ENCODE measurements at regions not wholly inside any gene's neighbourhood (a gene's known extent, or its start where the extent isn't known, plus 50 kb on each side); places are given as distances from the start of the nearest gene placed in this dataset.
"Not testable (repeated sequence)": the region's sequence is repeated elsewhere in the genome, so short reads cannot be mapped to it uniquely, and the experiment has no call there.

- WGBS: 90% methylated on average over 3 of the region's 3 CpGs
- no peaks in the 10 kb centered on the region for H3K4me1 ChIP-seq (ENCODE audit: insufficient read depth)
- DNase-seq (ENCODE audit: extremely low spot score): no peak
- no peak overlapping the region for H3K27ac ChIP-seq (ENCODE audit: low read depth)
- H3K36me3 ChIP-seq (ENCODE audit: insufficient read depth): no peaks in the 10 kb centered on the region
- H3K4me3 ChIP-seq (ENCODE audit: low read depth, low read length): no peak overlapping the region
Measured at GRCh38 chr4:116724249-116724648, 361.1 kb downstream of the TRAM1L1 start.

- 98% methylated on average over 32 of the region's 32 CpGs for WGBS
- Histone ChIP-seq H3K36me3 (ENCODE audit: insufficient read depth) (no peaks in the 10 kb centered on the region), H3K27ac (ENCODE audit: low read depth) (no peak overlapping the region), H3K4me1 (ENCODE audit: insufficient read depth) (no peaks in the 10 kb centered on the region), H3K4me3 (ENCODE audit: low read depth, low read length) (no peak overlapping the region)
- no peak for DNase-seq (ENCODE audit: extremely low spot score)
Measured at GRCh38 chr4:116705466-116705865, 379.9 kb downstream of the TRAM1L1 start.

GRCh38 chr4:116702949-116703348 lies 382.4 kb downstream of the TRAM1L1 start:
- DNase-seq (ENCODE audit: extremely low spot score): no peak
- H3K27ac ChIP-seq (ENCODE audit: low read depth): no peak overlapping the region
- 86% methylated on average over 4 of the region's 4 CpGs for WGBS
- no peaks in the 10 kb centered on the region for H3K4me1 ChIP-seq (ENCODE audit: insufficient read depth)
- H3K36me3 ChIP-seq (ENCODE audit: insufficient read depth): no peaks in the 10 kb centered on the region
- no peak overlapping the region for H3K4me3 ChIP-seq (ENCODE audit: low read depth, low read length)

- 98% methylated on average over 1 of the region's 1 CpG for WGBS
- H3K27ac ChIP-seq (ENCODE audit: low read depth): no peak overlapping the region
- DNase-seq (ENCODE audit: extremely low spot score): no peak
- no peaks in the 10 kb centered on the region for H3K4me1 ChIP-seq (ENCODE audit: insufficient read depth)
- H3K4me3 ChIP-seq (ENCODE audit: low read depth, low read length): no peak overlapping the region
- H3K36me3 ChIP-seq (ENCODE audit: insufficient read depth): no peaks in the 10 kb centered on the region
Measured at GRCh38 chr4:116688536-116688935, 396.8 kb downstream of the TRAM1L1 start.

- Histone ChIP-seq H3K4me1 (ENCODE audit: insufficient read depth) (no peaks in the 10 kb centered on the region), H3K4me3 (ENCODE audit: low read depth, low read length) (no peak overlapping the region), H3K27ac (ENCODE audit: low read depth) (no peak overlapping the region), H3K36me3 (ENCODE audit: insufficient read depth) (no peaks in the 10 kb centered on the region)
- DNase-seq (ENCODE audit: extremely low spot score): no peak
- WGBS: 27% methylated on average over 2 of the region's 2 CpGs
Measured at GRCh38 chr4:116668190-116668589, 417.2 kb downstream of the TRAM1L1 start.

- Histone ChIP-seq H3K4me3 (ENCODE audit: low read depth, low read length) (no peak overlapping the region), H3K36me3 (ENCODE audit: insufficient read depth) (no peaks in the 10 kb centered on the region), H3K4me1 (ENCODE audit: insufficient read depth) (no peaks in the 10 kb centered on the region), H3K27ac (ENCODE audit: low read depth) (no peak overlapping the region)
- WGBS: 79% methylated on average over 1 of the region's 1 CpG
- DNase-seq (ENCODE audit: extremely low spot score): no peak
Measured at GRCh38 chr4:116665716-116666115, 419.7 kb downstream of the TRAM1L1 start.

GRCh38 chr4:116664198-116664597 lies 421.2 kb downstream of the TRAM1L1 start:
- no peak overlapping the region for H3K4me3 ChIP-seq (ENCODE audit: low read depth, low read length)
- H3K27ac ChIP-seq (ENCODE audit: low read depth): no peak overlapping the region
- 90% methylated on average over 2 of the region's 2 CpGs for WGBS
- H3K36me3 ChIP-seq (ENCODE audit: insufficient read depth): no peaks in the 10 kb centered on the region
- no peak for DNase-seq (ENCODE audit: extremely low spot score)
- no peaks in the 10 kb centered on the region for H3K4me1 ChIP-seq (ENCODE audit: insufficient read depth)

GRCh38 chr4:116639070-116639577 lies 446.3 kb downstream of the TRAM1L1 start:
- no peaks in the 10 kb centered on the region for H3K4me1 ChIP-seq (ENCODE audit: insufficient read depth)
- no peak for DNase-seq (ENCODE audit: extremely low spot score)
- H3K4me3 ChIP-seq (ENCODE audit: low read depth, low read length): no peak overlapping the region
- no peak overlapping the region for H3K27ac ChIP-seq (ENCODE audit: low read depth)
- no peaks in the 10 kb centered on the region for H3K36me3 ChIP-seq (ENCODE audit: insufficient read depth)
- WGBS: 73% methylated on average over 3 of the region's 3 CpGs

- no peaks in the 10 kb centered on the region for H3K4me1 ChIP-seq (ENCODE audit: insufficient read depth)
- no peak overlapping the region for H3K4me3 ChIP-seq (ENCODE audit: low read depth, low read length)
- no peak overlapping the region for H3K27ac ChIP-seq (ENCODE audit: low read depth)
- no peaks in the 10 kb centered on the region for H3K36me3 ChIP-seq (ENCODE audit: insufficient read depth)
- DNase-seq (ENCODE audit: extremely low spot score): no peak
Measured at GRCh38 chr4:116638592-116638991, 446.8 kb downstream of the TRAM1L1 start.

GRCh38 chr4:116636917-116637316 lies 448.5 kb downstream of the TRAM1L1 start:
- no peak overlapping the region for H3K27ac ChIP-seq (ENCODE audit: low read depth)
- no peak for DNase-seq (ENCODE audit: extremely low spot score)
- no peaks in the 10 kb centered on the region for H3K36me3 ChIP-seq (ENCODE audit: insufficient read depth)
- 0% methylated on average over 1 of the region's 1 CpG for WGBS
- H3K4me1 ChIP-seq (ENCODE audit: insufficient read depth): no peaks in the 10 kb centered on the region
- no peak overlapping the region for H3K4me3 ChIP-seq (ENCODE audit: low read depth, low read length)

- H3K27ac ChIP-seq (ENCODE audit: low read depth): no peak overlapping the region
- H3K36me3 ChIP-seq (ENCODE audit: insufficient read depth): no peaks in the 10 kb centered on the region
- no peaks in the 10 kb centered on the region for H3K4me1 ChIP-seq (ENCODE audit: insufficient read depth)
- peak; percentile 13 for DNase-seq (ENCODE audit: extremely low spot score)
- H3K4me3 ChIP-seq (ENCODE audit: low read depth, low read length): no peak overlapping the region
Measured at GRCh38 chr4:116632269-116632668, 453.1 kb downstream of the TRAM1L1 start.

GRCh38 chr4:116628598-116628997 lies 456.8 kb downstream of the TRAM1L1 start:
- no peaks in the 10 kb centered on the region for H3K4me1 ChIP-seq (ENCODE audit: insufficient read depth)
- DNase-seq (ENCODE audit: extremely low spot score): no peak
- no peak overlapping the region for H3K27ac ChIP-seq (ENCODE audit: low read depth)
- no peak overlapping the region for H3K4me3 ChIP-seq (ENCODE audit: low read depth, low read length)
- no peaks in the 10 kb centered on the region for H3K36me3 ChIP-seq (ENCODE audit: insufficient read depth)
- 68% methylated on average over 2 of the region's 2 CpGs for WGBS

- Histone ChIP-seq H3K4me1 (ENCODE audit: insufficient read depth) (no peaks in the 10 kb centered on the region), H3K36me3 (ENCODE audit: insufficient read depth) (no peaks in the 10 kb centered on the region), H3K27ac (ENCODE audit: low read depth) (no peak overlapping the region), H3K4me3 (ENCODE audit: low read depth, low read length) (no peak overlapping the region)
- DNase-seq (ENCODE audit: extremely low spot score): no peak
- WGBS: 37% methylated on average over 1 of the region's 1 CpG
Measured at GRCh38 chr4:116627545-116627944, 457.8 kb downstream of the TRAM1L1 start.

- 25% methylated on average over 8 of the region's 8 CpGs for WGBS
- H3K4me1 ChIP-seq (ENCODE audit: insufficient read depth): not testable (repeated sequence)
Measured at GRCh38 chr4:116619508-116619907, 465.9 kb downstream of the TRAM1L1 start.

GRCh38 chr4:116618638-116619037 lies 466.7 kb downstream of the TRAM1L1 start:
- Histone ChIP-seq H3K27ac (ENCODE audit: low read depth) (no peak overlapping the region), H3K36me3 (ENCODE audit: insufficient read depth) (no peaks in the 10 kb centered on the region), H3K4me1 (ENCODE audit: insufficient read depth) (no peaks in the 10 kb centered on the region), H3K4me3 (ENCODE audit: low read depth, low read length) (no peak overlapping the region)
- 14% methylated on average over 1 of the region's 1 CpG for WGBS
- no peak for DNase-seq (ENCODE audit: extremely low spot score)

More at GRCh38 chr4:116619508-116619907, 465.9 kb downstream of the TRAM1L1 start:
- H3K27ac ChIP-seq (ENCODE audit: low read depth); H3K36me3 ChIP-seq (ENCODE audit: insufficient read depth); DNase-seq (ENCODE audit: extremely low spot score); H3K4me3 ChIP-seq (ENCODE audit: low read depth, low read length): not testable (repeated sequence)

Data from urinary bladder (tissue), 3 donors.